ENCODE measurements at regions not wholly inside any gene's neighbourhood (a gene's known extent, or its start where the extent isn't known, plus 50 kb on each side); places are given as distances from the start of the nearest gene placed in this dataset.

- no peak for TF ChIP-seq FOXM1 (IDR thresholded peaks at IDR 0.05; ENCODE audit: borderline replicate concordance, low read depth)
- TF ChIP-seq RAD21 (IDR thresholded peaks at IDR 0.05; ENCODE audit: low read depth): no peak
These were observed 106.3 kb downstream of the SPTSSA start for GRCh38 chr14:34355584-34356263.
